DOHH2 (cell line): ENCODE measurements at regions not wholly inside any gene's neighbourhood (a gene's known extent, or its start where the extent isn't known, plus 50 kb on each side); places are given as distances from the start of the nearest gene placed in this dataset.

Experiments
- H3F3A ChIP-seq: fragments of 200-600 bp; sonication (generic), shearing (Covaris generic); 2 replicates; pipeline ENCODE4 v1.6.0; 2016; ENCODE audit warnings: antibody characterized with exemption, mild to moderate bottlenecking; ENCODE audit not compliant: control insufficient read depth, insufficient read depth
- H3K27ac ChIP-seq: fragments of 200-600 bp; sonication (generic); 2 replicates; pipeline ENCODE4 v1.5.1; 2014; ENCODE audit warnings: low read depth, mild to moderate bottlenecking, low read length, moderate library complexity
- H3K27me3 ChIP-seq: fragments of 200-600 bp; sonication (generic); 2 replicates; pipeline ENCODE4 v1.6.1; 2014; ENCODE audit warnings: mild to moderate bottlenecking, low read length, mixed read lengths; ENCODE audit not compliant: control insufficient read depth
- H3K36me3 ChIP-seq: fragments of 200-600 bp; sonication (generic); 2 replicates; pipeline ENCODE4 v1.6.1; 2014; ENCODE audit warnings: mild to moderate bottlenecking, low read length, moderate library complexity, mixed read lengths; ENCODE audit not compliant: control insufficient read depth
- H3K4me1 ChIP-seq: fragments of 200-600 bp; sonication (generic); 2 replicates; pipeline ENCODE4 v1.6.1; 2014; ENCODE audit warnings: mild to moderate bottlenecking, low read length, mixed read lengths; ENCODE audit not compliant: control insufficient read depth
- H3K4me2 ChIP-seq: fragments of 200-600 bp; sonication (generic); 2 replicates; pipeline ENCODE4 v1.6.0; 2014; ENCODE audit warnings: mild to moderate bottlenecking, low read length, moderate library complexity
- H3K4me3 ChIP-seq: fragments of 200-600 bp; sonication (generic); 2 replicates; pipeline ENCODE4 v1.5.1; 2014; ENCODE audit warnings: mild to moderate bottlenecking, low read length, mixed read lengths
- H3K79me2 ChIP-seq: fragments of 200-600 bp; sonication (generic); 2 replicates; pipeline ENCODE4 v1.6.1; 2014; ENCODE audit warnings: mild to moderate bottlenecking, low read length, mixed read lengths; ENCODE audit not compliant: control insufficient read depth
- H3K9me2 ChIP-seq: fragments of 200-600 bp; sonication (generic); replicated peaks from 2 replicates; pipeline ENCODE4 v1.6.1; 2014; ENCODE audit warnings: mild to moderate bottlenecking, low read length, mixed read lengths; ENCODE audit not compliant: control insufficient read depth
- H3K9me3 ChIP-seq: fragments of 200-600 bp; sonication (generic); 2 replicates; pipeline ENCODE4 v1.6.1; 2014; ENCODE audit warnings: antibody characterized with exemption, low read length, mixed read lengths; ENCODE audit not compliant: control insufficient read depth, insufficient read depth
- H4K20me1 ChIP-seq: fragments of 200-600 bp; sonication (generic); 2 replicates; pipeline ENCODE4 v1.6.0; 2014; ENCODE audit warnings: low read depth, mild to moderate bottlenecking, antibody characterized with exemption, low read length, moderate library complexity; ENCODE audit not compliant: control insufficient read depth, insufficient read depth
- CTCF ChIP-seq: fragments of 200-600 bp; sonication (generic); IDR thresholded peaks from one replicate; pipeline ENCODE4 v1.5.1; 2014; ENCODE audit warnings: antibody characterized with exemption, mild to moderate bottlenecking, low read depth, low read length; ENCODE audit not compliant: poor library complexity, severe bottlenecking
- EZH2phosphoT487 ChIP-seq: fragments of 200-600 bp; sonication (generic); IDR thresholded peaks from 2 replicates; pipeline ENCODE4 v1.6.1; 2017; ENCODE audit warnings: borderline replicate concordance, mild to moderate bottlenecking, antibody characterized with exemption, low read length, moderate library complexity, mixed read lengths

- H3K4me2 ChIP-seq, result no peak overlapping the region
- no peak overlapping the region for H3K4me3 ChIP-seq
- H3K9me3 ChIP-seq, result no peaks in the 10 kb centered on the region
- peaks cover 5% of the 10 kb centered on the region; the same call in 1 of the 2 replicates for H3K27me3 ChIP-seq
- no peak overlapping the region for H3K27ac ChIP-seq
- H3K4me1 ChIP-seq, result no peaks in the 10 kb centered on the region
- H4K20me1 ChIP-seq, result no peaks in the 10 kb centered on the region
- no peaks in the 10 kb centered on the region for H3K79me2 ChIP-seq
- no peaks in the 10 kb centered on the region for H3K9me2 ChIP-seq
- H3K36me3 ChIP-seq, result no peaks in the 10 kb centered on the region
- TF ChIP-seq EZH2phosphoT487, result no peak
- no peak for TF ChIP-seq CTCF
- no peaks in the 10 kb centered on the region for H3F3A ChIP-seq
Measured at GRCh38 chr3:18649666-18650363, 224.7 kb upstream of the SATB1 start.

GRCh38 chr3:18648868-18649462 is 223.8 kb upstream of the SATB1 start:
- Histone ChIP-seq H3F3A (no peaks in the 10 kb centered on the region), H3K79me2 (no peaks in the 10 kb centered on the region), H3K4me3 (no peak overlapping the region), H3K4me1 (no peaks in the 10 kb centered on the region), H3K36me3 (no peaks in the 10 kb centered on the region), H3K9me3 (no peaks in the 10 kb centered on the region), H4K20me1 (no peaks in the 10 kb centered on the region), H3K9me2 (no peaks in the 10 kb centered on the region), H3K27me3 (peaks cover 5% of the 10 kb centered on the region; the same call in 1 of the 2 replicates), H3K27ac (no peak overlapping the region), H3K4me2 (no peak overlapping the region)
- TF ChIP-seq EZH2phosphoT487, result no peak
- no peak for TF ChIP-seq CTCF

- H3K36me3 ChIP-seq, result no peaks in the 10 kb centered on the region
- H3K4me1 ChIP-seq, result no peaks in the 10 kb centered on the region
- TF ChIP-seq CTCF, result no peak
- no peak for TF ChIP-seq EZH2phosphoT487
- peaks cover 5% of the 10 kb centered on the region; the same call in 1 of the 2 replicates for H3K27me3 ChIP-seq
- H3K4me3 ChIP-seq, result no peak overlapping the region
- no peaks in the 10 kb centered on the region for H3F3A ChIP-seq
- H3K9me2 ChIP-seq, result no peaks in the 10 kb centered on the region
- H3K4me2 ChIP-seq, result no peak overlapping the region
- no peaks in the 10 kb centered on the region for H4K20me1 ChIP-seq
- no peaks in the 10 kb centered on the region for H3K79me2 ChIP-seq
- no peaks in the 10 kb centered on the region for H3K9me3 ChIP-seq
- H3K27ac ChIP-seq, result no peak overlapping the region
Measured at GRCh38 chr3:18648159-18648558, 223.0 kb upstream of the SATB1 start.
